ENCODE measurements at regions not wholly inside any gene's neighbourhood (a gene's known extent, or its start where the extent isn't known, plus 50 kb on each side); places are given as distances from the start of the nearest gene placed in this dataset.
"Not testable (repeated sequence)": the region's sequence is repeated elsewhere in the genome, so short reads cannot be mapped to it uniquely, and the experiment has no call there.

DNA sequence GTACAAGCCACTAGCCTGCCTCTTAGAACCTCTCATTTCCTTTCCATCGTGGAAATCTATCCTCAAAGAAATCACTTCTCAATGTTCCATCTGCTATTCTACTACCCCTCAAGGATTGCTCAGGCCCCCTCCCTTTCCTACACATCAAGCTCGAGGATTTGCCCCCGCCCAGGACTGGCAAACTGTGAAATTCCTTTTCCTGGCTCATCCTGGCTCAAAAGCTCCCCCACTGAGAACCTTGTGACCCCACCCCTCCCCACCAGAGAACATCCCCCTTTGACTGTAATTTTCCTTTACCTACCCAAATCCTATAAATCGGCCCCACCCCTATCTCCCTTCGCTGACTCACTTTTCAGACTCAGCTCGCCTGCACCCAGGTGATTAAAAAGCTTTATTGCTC, 1103.3 kb upstream of the FAM98A start:
- DNase-seq (ENCODE audit: low spot score), result not testable (repeated sequence)

DNA sequence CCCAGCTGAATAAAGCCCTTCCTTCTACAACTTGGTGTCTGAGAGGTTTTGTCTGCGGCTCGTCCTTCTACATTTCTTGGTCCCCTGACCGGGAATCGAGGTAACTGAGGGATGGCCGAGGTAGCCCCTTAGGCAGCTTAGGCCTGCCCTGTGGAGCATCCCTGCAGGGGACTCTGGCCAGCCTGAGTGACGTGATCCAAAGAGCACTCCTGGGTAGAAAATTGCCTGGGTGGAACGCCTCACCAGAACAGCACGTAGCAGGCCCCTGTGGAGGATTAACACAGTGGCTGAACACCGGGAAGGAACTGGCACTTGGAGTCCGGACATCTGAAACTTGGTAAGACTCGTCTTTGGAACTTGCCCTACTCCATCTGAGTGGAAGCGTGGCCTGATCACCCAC, 1078.5 kb upstream of the FAM98A start:
- not testable (repeated sequence) for DNase-seq (ENCODE audit: low spot score)

DNA sequence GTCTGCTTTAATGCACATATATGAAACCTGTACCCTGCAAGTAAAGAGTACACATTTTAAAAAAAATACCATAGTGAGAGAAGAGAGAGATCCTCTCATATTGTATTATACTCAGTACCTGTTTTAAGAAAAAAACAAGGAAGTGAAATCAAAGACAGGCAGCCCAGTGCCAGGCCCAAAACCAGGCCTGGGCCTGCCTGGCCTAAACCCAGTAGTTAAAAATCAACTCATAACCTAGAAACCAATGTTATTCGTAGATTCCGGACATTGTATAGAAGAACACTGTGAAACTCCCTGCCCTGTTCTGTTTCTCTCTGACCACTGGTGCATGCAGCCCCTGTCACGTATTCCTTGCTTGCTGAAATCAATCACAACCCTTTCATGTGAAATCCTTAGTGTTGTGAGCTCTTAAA, 1078.0 kb upstream of the FAM98A start:
- DNase-seq (ENCODE audit: low spot score), result not testable (repeated sequence)

DNA sequence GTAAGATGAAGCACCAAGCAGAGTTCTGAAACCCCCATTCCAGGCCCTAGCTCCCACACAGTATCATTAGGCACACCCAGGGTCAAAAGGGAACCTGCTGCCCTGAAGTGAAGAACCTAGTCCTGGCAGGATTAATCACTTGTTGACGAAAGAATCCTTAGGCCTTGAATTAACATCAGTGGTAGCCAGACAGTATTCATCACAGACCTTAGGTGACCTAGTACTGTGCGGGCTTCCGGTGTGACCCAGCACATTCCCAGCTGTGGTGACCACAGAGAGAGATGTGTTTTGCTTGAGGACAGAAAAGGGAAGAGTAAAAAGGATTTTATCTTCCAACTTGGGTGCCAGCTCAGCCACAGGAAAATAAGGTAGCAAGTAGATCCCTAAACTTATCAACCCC, 1071.4 kb upstream of the FAM98A start:
- DNase-seq (ENCODE audit: low spot score), result no peak

DNA sequence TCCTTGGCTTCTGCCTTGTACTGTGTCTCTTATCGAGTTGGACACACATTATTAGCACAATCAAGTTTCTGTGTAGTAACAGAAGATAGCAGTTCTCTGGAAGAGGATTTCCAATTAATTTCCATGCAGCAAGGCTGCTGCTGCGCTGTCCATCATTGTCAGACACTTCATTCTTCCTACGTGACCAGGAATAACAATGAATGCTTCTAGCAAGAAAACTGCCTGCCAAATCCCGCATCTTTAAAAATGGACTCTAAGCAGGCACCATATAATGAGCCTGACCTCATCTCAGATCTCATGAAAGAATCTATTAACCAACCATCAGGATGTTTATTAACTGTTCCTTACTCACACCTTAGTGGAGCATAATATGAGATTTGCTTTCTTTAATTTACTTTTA, 1067.7 kb upstream of the FAM98A start:
- no peak for DNase-seq (ENCODE audit: low spot score)

DNA sequence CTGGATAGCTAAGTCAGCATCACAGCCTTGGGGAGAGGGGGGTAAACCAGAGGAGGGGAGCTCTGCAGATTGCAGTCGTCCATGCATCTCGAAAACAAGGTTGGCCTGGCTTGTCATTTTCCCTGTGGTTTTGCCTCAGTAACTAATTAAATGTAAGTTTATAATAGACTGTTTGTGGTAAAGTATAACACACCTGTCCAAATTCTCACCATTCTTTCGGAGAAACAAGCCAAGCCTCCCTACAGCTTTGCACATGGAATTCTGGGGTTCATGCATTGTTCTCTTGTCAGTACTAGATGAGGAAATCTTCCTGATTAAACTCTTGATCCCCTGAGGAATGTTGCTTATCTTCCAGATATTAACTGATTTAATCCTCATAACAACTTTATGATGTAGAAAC, 1065.2 kb upstream of the FAM98A start:
- DNase-seq (ENCODE audit: low spot score), result no peak

DNA sequence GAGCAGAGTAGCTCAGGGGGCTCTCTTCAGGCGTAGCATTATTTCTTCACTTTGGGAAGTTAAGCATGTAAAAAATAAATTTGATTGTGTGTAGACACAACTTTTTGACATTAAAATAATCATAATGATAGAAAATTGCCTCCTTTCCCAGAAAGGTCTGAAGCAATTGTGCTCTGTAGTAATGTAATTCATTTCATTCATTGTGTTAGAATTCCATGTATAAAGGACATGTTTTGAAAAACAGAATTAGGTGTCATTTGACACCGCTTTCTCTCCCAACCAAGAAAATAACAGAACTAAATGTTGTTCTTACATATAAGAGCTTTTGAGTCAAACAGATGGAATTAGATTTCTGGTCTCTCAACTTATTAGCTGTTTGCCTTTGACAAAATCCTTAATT, 1064.2 kb upstream of the FAM98A start:
- DNase-seq (ENCODE audit: low spot score), result no peak

DNA sequence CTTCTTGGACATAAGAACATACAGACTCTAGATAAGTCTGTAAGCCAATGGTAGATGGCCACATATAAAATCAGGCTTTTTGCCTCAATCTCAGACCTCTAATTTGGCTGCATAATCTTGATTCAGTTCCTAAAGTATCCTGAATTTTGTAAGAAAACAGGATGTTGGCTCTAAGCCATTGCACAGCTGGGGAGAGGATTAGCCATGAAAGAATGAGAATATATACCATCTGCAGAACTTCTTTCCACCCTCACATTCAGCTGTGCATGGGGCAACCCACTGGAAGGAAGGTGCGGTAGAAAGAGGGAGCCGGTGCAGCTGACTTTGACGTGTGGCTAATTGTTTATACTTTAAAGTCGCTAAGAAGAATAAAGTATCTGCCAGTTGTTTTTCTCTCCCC, 1061.6 kb upstream of the FAM98A start:
- DNase-seq (ENCODE audit: low spot score), result no peak

DNA sequence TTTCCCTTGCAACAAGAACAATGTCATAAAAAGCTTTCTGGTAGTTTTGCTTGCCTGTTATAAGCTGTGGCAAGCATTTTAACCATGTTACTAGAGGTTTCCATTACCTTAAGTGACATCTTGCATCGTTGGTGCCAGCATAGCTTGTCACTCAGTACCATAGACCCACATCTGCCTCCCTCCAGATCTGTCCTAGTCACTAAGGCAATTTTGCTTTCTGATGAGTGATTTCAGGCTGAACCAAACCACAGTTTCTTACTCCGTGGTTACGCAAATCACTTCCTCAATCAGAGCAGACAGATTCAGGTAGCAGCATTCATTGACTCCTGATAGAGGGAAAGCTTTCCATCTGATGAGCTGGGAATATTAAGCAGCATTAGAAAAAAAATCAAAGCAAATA, 1057.5 kb upstream of the FAM98A start:
- DNase-seq (ENCODE audit: low spot score), result no peak

DNA sequence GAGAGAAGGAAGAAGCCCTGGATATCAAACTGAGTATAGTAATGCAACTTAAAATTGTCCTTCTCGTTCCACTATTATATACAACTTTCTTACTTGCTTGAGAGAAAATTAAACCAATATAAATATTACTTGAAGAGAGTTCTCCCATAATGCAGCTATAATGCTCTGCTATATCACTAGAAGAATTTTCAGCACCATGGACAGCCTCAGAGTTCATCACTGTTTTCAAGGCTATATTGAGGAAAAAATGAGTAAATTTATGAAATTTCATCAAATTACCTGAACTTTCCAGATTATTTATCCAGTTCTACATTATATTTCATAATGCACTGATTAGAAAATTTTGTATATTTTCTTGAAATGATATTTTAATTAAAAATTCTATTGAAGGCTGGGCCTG, 1053.5 kb upstream of the FAM98A start:
- no peak for DNase-seq (ENCODE audit: low spot score)

DNA sequence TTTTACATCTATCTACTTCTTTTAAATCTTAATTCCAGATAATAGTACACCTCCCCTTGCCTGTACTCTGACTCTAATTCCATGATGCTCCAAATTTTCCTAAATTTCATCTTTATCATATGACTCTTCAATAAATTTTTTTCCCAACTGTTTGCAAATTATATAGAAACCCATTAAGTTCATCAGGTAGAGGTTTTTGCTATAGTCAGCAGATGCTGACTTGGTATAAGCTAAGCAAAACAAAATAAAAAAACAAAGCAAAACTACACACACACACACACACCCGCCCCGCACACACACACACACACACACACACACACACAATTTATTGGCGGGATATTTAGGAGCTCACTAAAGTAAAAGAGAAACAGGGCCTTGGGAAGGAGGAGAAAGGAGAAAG, 1047.8 kb upstream of the FAM98A start:
- no peak for DNase-seq (ENCODE audit: low spot score)

DNA sequence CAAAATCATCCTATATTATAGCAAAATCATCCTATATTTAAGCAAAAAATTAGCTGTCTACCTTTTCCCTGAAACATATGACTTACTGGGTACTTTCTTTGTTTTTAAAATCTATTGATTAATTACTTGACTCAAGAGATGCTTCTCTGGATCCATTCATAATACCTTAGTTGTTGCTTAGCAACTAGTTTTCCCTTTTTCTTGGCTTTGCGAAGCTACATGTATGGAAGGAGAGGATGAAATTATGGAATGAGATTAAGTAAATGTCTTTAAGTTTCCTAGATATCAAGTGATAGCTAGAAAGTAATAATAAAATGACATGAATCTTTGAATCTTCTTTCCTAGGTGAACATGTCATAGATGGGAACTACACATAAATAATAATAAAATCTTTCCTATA, 1033.2 kb upstream of the FAM98A start:
- no peak for DNase-seq (ENCODE audit: low spot score)

DNA sequence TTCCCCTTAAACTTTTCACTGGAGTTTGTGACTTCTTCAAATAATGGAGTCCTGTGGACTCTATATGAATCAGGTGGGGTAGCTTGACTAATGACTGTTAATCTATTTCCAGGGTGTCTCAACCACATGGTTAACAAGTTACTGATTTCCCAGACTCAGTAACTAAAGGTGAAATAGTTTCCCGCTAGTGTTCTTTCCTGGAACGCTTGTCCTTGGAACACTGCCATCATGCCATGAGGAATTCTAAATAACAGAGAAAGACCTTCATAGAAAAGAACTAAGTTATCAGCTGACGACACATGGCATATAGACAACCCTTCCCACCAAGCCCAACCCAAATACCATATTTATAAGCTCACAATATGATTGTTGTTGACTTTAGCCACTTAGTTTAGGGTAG, 1027.9 kb upstream of the FAM98A start:
- no peak for DNase-seq (ENCODE audit: low spot score)

DNA sequence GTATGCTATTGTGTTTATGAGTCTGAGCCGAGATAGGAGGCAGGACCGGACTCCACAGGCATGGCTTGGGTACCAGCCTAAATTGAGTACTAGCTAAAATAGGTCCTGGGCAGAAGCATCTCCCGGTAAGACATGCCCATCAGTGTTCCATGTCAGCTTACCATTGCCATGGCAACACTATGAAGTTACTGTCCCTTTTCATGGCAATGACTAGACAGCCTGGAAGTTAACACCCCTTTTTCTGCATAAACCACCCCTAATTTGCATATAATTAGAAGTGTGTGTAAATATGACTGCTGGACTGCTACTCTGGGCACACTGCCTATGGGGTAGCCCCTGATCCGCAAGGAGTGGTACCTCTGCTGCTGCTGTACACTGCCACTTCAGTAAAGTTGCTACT, 1005.1 kb upstream of the FAM98A start:
- no peak for DNase-seq (ENCODE audit: low spot score)

DNA sequence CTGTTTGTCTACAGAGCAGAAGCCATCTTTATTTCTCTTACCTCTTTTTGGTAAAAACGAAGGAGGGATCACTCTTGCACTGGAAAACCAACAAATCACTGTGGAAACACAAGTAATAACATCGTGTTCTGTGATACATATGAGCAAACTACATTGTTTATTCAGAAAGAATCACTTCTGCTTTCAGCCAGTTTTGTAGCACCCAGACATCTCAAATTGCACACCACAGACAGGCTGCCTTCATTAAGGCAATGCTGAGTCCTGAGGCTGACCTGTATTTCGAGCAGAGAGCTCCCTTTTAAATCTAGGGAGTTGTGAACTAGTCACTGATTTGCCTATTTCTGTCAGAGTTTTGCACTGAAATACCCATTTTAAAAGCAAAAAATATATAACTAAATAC, 1003.2 kb upstream of the FAM98A start:
- no peak for DNase-seq (ENCODE audit: low spot score)

DNA sequence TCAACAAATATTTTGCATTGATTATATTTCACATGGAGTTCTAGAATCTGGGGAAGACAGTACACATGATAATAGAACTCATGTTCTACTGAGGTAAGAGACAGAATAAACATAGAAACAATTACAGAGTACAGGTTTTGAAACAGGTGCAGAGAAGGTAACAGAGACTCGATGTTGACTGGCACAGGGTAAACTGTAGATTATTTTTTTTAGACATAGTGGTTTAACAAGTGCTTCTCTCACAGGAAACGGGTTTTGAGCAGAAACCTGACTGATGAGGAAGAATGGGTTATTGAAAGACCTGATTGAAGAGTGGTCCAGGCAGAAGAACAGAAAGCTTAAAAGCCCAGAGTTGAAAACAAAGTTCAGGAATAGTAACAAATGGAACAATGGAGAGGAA, 1002.5 kb upstream of the FAM98A start:
- DNase-seq (ENCODE audit: low spot score), result no peak

DNA sequence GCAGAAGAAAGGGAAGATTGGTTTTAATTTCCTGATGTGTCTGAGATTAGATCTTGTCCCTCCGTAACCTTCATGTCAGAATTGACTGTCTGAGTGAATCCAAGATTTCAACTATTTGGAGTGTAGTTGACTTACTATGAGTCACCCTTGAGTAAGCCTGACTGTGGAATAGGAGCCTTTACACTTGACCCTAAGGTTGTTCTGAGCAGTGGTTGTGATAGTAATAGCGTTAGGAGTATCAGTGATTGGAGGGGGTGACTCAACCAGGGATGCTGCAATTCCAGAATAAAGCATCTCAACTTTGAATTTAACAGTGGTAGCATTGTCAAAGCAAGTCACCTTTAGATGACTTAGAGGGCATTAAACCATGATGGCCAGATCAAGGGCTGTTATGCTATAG, 979.5 kb upstream of the FAM98A start:
- DNase-seq (ENCODE audit: low spot score), result no peak

DNA sequence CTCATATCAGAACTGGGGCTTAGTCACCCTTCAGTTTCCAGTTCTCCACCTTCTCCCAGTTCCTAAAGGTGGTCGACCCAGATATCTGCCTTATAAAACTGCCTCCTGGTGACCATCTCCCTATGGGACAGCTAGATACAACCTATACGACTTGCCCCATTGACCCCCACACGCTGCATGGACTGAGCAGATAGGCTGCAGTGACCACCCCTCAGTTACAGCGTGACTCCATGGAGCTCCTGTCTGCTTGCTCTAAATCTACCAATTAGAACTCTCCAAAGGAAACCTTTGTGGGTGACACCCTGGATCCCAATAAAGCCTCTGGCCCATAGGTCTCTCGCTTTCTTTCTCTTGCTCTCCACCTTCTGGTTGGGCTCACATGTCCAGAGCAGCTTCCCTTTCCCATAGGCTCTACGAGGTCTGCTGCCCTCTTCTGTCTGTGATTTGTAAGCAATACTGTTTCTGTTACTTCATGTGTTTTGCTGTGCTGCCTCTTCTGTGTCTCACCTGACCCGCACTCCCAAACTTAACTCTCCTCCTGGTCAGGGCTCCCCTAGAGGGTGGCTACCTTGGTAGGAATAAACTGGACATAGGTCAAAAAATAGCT, 971.3 kb upstream of the FAM98A start:
- DNase-seq (ENCODE audit: low spot score), result no peak

DNA sequence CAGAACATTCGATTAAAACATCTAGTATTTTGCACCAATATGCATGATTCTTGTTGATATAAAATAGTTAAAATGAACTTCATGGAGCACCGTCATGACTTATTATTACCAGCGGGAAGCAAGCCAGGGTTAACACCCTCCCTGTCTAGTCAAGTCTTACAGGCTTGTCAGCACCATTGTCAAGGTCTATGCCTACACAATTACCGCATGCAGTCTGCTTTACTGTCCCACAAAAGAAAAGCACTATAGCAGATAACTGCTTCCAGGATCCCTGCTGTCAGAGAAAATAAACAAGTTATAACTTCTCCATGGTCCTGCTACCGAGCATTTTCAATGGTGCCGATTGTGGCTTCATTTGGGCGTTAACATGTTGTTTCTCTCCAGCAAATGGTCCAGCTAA, 968.0 kb upstream of the FAM98A start:
- no peak for DNase-seq (ENCODE audit: low spot score)

DNA sequence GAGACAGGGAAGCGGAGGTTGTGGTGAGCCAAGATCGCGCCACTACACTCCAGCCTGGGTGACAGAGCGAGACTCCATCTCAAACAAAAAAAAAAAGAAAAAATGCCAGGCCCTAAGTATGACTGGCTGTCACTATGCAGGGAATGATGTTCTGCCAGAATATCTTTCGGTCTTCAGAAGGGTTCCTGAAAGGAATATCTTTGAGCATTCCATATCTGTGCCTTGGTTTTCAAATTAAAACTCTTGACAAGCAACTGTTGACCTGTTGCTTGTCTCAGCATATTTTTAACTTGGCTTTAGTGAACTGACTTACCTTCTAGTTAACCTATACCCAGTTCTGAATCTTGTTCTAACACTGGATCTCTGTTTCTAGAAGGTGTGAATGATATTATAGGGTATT, 953.2 kb upstream of the FAM98A start:
- no peak for DNase-seq (ENCODE audit: low spot score)

DNA sequence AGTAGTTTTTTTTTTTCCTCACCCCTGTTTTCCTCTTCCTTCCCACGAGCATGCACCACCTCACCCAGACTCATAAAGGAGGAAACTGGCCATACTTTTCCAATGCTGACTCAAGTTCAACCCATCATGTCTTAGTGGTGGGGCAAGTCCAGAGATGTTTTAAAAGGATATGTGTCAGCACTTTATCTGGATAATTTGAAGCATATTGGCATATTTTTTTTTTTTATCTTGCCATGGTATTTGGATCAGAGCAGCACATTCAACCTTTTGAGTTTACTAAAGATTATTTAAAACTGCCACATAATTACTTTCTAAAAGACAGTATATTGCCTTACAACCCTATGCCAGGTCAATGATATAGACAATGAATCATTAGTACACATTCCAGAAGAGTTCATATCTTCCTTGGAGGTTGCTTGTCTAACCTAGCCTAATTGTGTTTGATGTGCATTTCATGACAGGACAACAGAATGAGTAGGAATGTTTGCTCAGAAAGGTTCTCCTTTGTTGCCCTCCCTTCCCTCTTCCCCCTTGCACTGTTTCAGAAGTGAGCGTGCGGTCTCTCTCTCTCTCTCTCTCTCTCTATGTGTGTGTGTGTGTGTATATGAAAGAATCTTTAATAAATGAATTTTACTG, 950.7 kb upstream of the FAM98A start:
- no peak for DNase-seq (ENCODE audit: low spot score)

DNA sequence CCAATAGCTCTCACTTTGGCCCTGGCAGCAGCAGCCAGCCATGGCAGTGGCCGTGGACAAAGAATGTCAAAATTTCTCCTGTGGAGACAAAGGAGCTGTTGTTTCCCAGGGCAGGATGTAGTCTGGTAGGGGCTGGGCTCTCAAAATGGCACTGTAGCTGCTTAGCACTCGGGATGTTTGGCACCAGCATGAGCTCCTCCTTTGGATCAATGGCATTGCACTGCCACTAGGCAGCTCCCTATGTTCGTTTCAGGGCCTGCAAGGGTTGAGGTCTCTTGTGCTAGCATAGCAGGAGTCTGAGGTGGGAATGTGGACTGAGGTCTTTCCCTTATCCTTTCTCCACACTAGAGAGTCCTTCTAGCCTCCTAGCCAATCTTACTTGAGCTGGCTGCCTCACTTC, 948.8 kb upstream of the FAM98A start:
- DNase-seq (ENCODE audit: low spot score), result no peak

DNA sequence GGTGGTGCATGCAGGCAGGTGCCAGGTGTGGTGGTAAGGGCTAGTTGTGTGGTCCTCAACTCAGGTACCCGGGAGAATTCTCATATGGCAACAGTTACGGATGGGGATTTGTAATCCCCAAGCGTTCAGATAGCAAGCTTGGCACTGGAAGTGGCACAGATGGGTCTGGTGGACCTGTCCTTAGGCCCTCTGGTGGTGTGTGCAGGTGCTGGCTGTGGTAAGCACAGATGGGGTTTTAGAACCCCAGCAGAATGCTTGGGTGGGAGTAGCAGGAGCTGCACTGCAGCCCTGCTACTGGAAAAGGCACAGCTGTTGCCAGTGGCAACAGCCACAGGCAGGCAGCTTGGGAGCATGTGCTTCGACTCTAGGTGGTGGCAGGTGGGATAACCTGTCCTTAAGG, 948.2 kb upstream of the FAM98A start:
- no peak for DNase-seq (ENCODE audit: low spot score)

DNA sequence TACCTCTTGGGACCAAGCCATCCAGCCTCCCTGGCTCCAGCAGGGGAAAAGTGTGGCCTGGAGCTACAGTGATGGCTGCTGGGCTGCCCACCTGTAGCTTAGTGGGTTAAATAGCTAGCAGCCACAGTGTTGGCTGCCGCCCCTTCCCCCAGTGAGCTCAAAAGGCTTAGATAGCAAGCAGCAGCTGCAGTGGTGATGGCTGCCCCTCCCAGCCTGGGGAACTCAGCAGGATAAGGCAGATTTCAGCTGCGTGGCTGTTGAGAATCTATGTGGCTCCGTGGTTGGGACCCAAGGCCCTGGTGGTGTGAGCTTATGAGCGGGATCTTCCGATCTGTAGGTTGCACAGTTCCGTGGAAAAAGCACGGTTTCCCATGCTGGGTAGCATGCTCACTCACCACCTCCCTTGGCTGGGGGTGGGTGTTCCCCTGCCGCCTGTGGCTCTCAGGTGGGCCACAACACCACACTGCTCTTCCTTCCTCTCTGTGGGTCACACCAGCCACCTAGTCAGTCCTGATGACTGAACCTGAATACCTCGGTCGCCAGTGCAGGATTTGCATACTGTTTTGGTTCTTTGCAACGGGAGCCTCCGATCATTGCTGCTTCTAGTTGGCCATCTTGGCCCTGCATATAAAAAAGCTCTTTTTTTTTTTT, 946.5 kb upstream of the FAM98A start:
- DNase-seq (ENCODE audit: low spot score), result no peak

Data from CD4-positive, alpha-beta T cell treated with Interleukin-15 for 4 hours (primary cell).